ENCODE measurements at regions not wholly inside any gene's neighbourhood (a gene's known extent, or its start where the extent isn't known, plus 50 kb on each side); places are given as distances from the start of the nearest gene placed in this dataset.

GRCh38 chr5:124452412-124452811, 294.0 kb downstream of the ZNF608 start:
- no peaks in the 10 kb centered on the region for H3K9me3 ChIP-seq
- intact Hi-C loops (cut with DNase I, micrococcal nuclease): no loop called here
- ATAC-seq (no peak), DNase-seq (no peak)
- no peaks in the 10 kb centered on the region for H3K36me3 ChIP-seq (ENCODE audit: low read depth)
- H3K4me3 ChIP-seq: no peak overlapping the region
- TF ChIP-seq CTCF (IDR thresholded peaks at IDR 0.05): no peak
- no peaks in the 10 kb centered on the region for H3K4me1 ChIP-seq (ENCODE audit: low read depth)

- intact Hi-C loops (cut with DNase I, micrococcal nuclease): no loop called here
- ATAC-seq: no peak
- no peak for DNase-seq
These were observed 294.6 kb downstream of the ZNF608 start for GRCh38 chr5:124451721-124452383.

GRCh38 chr5:124446120-124446519, 300.3 kb downstream of the ZNF608 start:
- DNase-seq (no peak), ATAC-seq (no peak)
- no peaks in the 10 kb centered on the region for H3K4me1 ChIP-seq (ENCODE audit: low read depth)
- H3K4me3 ChIP-seq: no peak overlapping the region
- H3K36me3 ChIP-seq (ENCODE audit: low read depth): no peaks in the 10 kb centered on the region
- intact Hi-C loops (cut with DNase I, micrococcal nuclease): no loop called here
- TF ChIP-seq CTCF (IDR thresholded peaks at IDR 0.05): no peak
- H3K9me3 ChIP-seq: no peaks in the 10 kb centered on the region

More at GRCh38 chr5:124451721-124452383, 294.6 kb downstream of the ZNF608 start:
- Histone ChIP-seq H3K36me3 (ENCODE audit: low read depth) (no peaks in the 10 kb centered on the region), H3K9me3 (no peaks in the 10 kb centered on the region), H3K4me3 (no peak overlapping the region), H3K4me1 (ENCODE audit: low read depth) (no peaks in the 10 kb centered on the region)
- TF ChIP-seq CTCF (IDR thresholded peaks at IDR 0.05): no peak

- H3K4me1 ChIP-seq (ENCODE audit: low read depth): no peaks in the 10 kb centered on the region
- no peak for ATAC-seq
- no peak for TF ChIP-seq CTCF (IDR thresholded peaks at IDR 0.05)
- no peak overlapping the region for H3K4me3 ChIP-seq
- intact Hi-C loops (cut with DNase I, micrococcal nuclease): no loop called here
- no peaks in the 10 kb centered on the region for H3K36me3 ChIP-seq (ENCODE audit: low read depth)
- no peaks in the 10 kb centered on the region for H3K9me3 ChIP-seq
- DNase-seq: no peak
These were observed 301.3 kb downstream of the ZNF608 start for GRCh38 chr5:124445070-124445619.

- intact Hi-C loops (cut with DNase I, micrococcal nuclease): no loop called here
- ATAC-seq (peak; percentile 45), DNase-seq (no peak)
- H3K4me3 ChIP-seq: no peak overlapping the region
- TF ChIP-seq CTCF (IDR thresholded peaks at IDR 0.05): no peak
- no peaks in the 10 kb centered on the region for H3K36me3 ChIP-seq (ENCODE audit: low read depth)
- no peaks in the 10 kb centered on the region for H3K4me1 ChIP-seq (ENCODE audit: low read depth)
- no peaks in the 10 kb centered on the region for H3K9me3 ChIP-seq
These were observed 302.2 kb downstream of the ZNF608 start for GRCh38 chr5:124444147-124444775.

Measured in mucosa of descending colon (tissue), 3 donors.